RWPE2 (cell line): ENCODE measurements at regions not wholly inside any gene's neighbourhood (a gene's known extent, or its start where the extent isn't known, plus 50 kb on each side); places are given as distances from the start of the nearest gene placed in this dataset.

Source experiments
- ATAC-seq: fragments of 200-7000 bp; cut with Tn5 transposase; 3 replicates; pipeline ENCODE4 v1.9.1; 2021; ENCODE audit warnings: low read depth
- DNase-seq: peaks from one replicate; pipeline ENCODE4 v3.0.0-alpha.2; 2020; ENCODE audit warnings: low spot score
- H3K27ac ChIP-seq: fragments of 450-650 bp; 2 replicates; pipeline ENCODE4 v1.5.1; 2017; ENCODE audit warnings: mild to moderate bottlenecking; ENCODE audit not compliant: poor library complexity, severe bottlenecking
- H3K27me3 ChIP-seq: fragments of 250-450 bp; sonication (Bioruptor Pico); 2 replicates; pipeline ENCODE4 v1.5.1; 2021; ENCODE audit warnings: mild to moderate bottlenecking, moderate library complexity; ENCODE audit not compliant: insufficient read depth, poor library complexity, severe bottlenecking
- H3K36me3 ChIP-seq: fragments of 250-450 bp; sonication (Bioruptor Pico); 2 replicates; pipeline ENCODE4 v1.5.1; 2020; ENCODE audit warnings: low read depth, mild to moderate bottlenecking, moderate library complexity
- H3K4me1 ChIP-seq: fragments of 250-450 bp; sonication (Bioruptor Pico); 2 replicates; pipeline ENCODE4 v1.5.1; 2021; ENCODE audit warnings: mild to moderate bottlenecking, moderate library complexity; ENCODE audit not compliant: insufficient read depth, poor library complexity, severe bottlenecking
- H3K4me3 ChIP-seq: fragments of 250-450 bp; sonication (Bioruptor Pico); 2 replicates; pipeline ENCODE4 v1.5.1; 2021; ENCODE audit warnings: mild to moderate bottlenecking, moderate library complexity; ENCODE audit not compliant: severe bottlenecking
- H3K9me3 ChIP-seq: fragments of 250-450 bp; sonication (Bioruptor Pico); 2 replicates; pipeline ENCODE4 v1.5.1; 2021; ENCODE audit warnings: mild to moderate bottlenecking, moderate library complexity; ENCODE audit not compliant: severe bottlenecking
- TF ChIP-seq, protein P1 (sequence below): fragments of 450-650 bp; IDR thresholded peaks from one replicate; pipeline ENCODE4 v1.5.1; 2017; ENCODE audit warnings: mild to moderate bottlenecking, moderate library complexity; ENCODE audit not compliant: poor library complexity, severe bottlenecking

DNA sequence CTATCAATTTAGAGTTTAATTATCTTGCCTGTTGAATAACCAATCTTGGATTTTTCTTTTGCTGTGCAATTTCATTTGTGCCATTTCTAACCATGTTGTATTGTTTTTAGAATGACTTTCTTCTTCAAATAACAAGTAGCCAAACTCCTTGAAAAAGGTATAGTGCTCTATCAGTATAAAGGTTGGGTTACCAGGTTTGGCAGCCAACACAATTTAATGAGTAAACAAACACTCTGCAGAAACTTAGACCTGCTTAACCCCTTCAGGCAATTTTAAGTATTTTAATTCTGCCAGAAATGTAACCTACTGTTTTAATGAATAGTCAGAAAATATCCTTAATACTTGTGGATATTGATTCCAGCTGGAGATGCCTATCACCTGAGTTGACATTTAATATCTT, 299.8 kb downstream of the ARL4A start:
- TF ChIP-seq, protein P1, sequence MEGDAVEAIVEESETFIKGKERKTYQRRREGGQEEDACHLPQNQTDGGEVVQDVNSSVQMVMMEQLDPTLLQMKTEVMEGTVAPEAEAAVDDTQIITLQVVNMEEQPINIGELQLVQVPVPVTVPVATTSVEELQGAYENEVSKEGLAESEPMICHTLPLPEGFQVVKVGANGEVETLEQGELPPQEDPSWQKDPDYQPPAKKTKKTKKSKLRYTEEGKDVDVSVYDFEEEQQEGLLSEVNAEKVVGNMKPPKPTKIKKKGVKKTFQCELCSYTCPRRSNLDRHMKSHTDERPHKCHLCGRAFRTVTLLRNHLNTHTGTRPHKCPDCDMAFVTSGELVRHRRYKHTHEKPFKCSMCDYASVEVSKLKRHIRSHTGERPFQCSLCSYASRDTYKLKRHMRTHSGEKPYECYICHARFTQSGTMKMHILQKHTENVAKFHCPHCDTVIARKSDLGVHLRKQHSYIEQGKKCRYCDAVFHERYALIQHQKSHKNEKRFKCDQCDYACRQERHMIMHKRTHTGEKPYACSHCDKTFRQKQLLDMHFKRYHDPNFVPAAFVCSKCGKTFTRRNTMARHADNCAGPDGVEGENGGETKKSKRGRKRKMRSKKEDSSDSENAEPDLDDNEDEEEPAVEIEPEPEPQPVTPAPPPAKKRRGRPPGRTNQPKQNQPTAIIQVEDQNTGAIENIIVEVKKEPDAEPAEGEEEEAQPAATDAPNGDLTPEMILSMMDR: no peak
- Histone ChIP-seq H3K27ac (no peak overlapping the region), H3K4me3 (no peak overlapping the region), H3K9me3 (no peaks in the 10 kb centered on the region), H3K36me3 (no peaks in the 10 kb centered on the region), H3K27me3 (no peaks in the 10 kb centered on the region), H3K4me1 (no peaks in the 10 kb centered on the region)
- no peak for DNase-seq
- no peak for ATAC-seq

DNA sequence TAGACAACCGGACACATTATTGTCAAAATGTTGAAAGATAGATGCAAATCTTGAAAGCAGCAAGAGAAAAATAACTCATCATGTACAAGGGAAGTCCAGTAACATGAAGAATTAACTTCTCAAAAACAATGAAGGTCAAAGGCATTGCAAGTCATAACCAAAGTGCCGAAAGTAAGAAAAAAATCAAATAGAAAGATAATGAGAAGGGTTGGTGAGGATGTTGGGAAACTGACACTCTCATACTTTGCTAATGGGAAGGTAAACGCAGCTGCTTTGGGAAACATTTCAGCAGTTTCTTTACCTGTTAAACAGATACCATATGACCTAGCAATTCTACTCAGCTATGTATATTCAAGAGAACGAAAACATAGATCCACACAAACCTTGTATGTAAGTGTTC, 303.0 kb downstream of the ARL4A start:
- no peaks in the 10 kb centered on the region for H3K27me3 ChIP-seq
- H3K36me3 ChIP-seq: no peaks in the 10 kb centered on the region
- H3K4me3 ChIP-seq: no peak overlapping the region
- DNase-seq: no peak
- TF ChIP-seq, protein P1: no peak
- ATAC-seq: no peak
- H3K4me1 ChIP-seq: no peaks in the 10 kb centered on the region
- H3K9me3 ChIP-seq: no peaks in the 10 kb centered on the region
- H3K27ac ChIP-seq: no peak overlapping the region

DNA sequence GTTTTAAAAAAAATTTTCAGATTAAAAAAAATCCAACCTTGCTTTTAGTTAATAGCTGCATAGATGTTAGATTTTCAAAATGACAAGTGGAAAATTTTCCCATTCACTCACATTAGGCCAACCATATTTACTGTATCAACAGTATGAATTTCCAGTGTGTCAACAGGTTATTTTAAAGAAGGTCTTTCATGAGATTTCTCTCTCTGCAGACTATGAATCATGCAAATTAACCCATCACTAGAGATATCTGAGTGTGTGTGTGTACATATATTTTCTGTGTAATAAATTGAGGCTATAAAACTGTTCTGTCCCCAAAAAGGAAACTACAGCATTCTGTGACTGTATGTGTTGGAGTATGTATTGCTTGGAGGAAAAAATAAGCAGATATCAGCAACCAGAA, 305.6 kb downstream of the ARL4A start:
- no peaks in the 10 kb centered on the region for H3K27me3 ChIP-seq
- TF ChIP-seq, protein P1: no peak
- H3K36me3 ChIP-seq: no peaks in the 10 kb centered on the region
- DNase-seq (no peak), ATAC-seq (no peak)
- H3K27ac ChIP-seq: no peak overlapping the region
- H3K4me1 ChIP-seq: no peaks in the 10 kb centered on the region
- H3K9me3 ChIP-seq: no peaks in the 10 kb centered on the region
- no peak overlapping the region for H3K4me3 ChIP-seq

DNA sequence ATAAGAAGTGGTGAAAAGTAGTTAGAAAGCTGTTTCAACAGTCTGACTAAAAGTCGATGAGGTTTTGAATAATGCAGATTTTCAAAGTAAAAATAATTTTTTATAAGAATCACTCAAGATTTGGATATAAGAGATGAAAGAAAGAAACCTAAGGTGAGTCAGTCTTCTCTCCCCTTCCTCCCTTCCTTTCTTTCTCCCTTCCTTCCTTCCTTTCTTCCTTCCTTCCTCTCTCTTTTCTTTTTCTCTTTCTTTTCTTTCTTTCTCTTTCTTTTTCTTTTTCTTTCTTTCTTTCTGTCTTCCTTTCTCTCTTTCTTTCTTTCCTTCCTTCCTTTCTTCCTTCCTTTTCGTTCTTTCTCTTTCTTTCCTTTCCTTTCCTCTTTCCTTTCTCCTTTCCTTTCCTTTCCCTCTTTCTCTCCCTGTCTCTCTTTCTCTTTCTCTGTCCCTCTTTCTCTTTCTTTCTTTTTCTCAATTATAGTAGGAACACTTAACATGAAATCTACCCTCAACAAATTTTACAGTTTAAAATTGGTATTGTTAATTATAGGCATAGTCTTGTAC, 308.6 kb downstream of the ARL4A start:
- H3K27ac ChIP-seq: no peak overlapping the region
- no peaks in the 10 kb centered on the region for H3K9me3 ChIP-seq
- H3K27me3 ChIP-seq: no peaks in the 10 kb centered on the region
- DNase-seq: no peak
- no peak for ATAC-seq
- H3K36me3 ChIP-seq: no peaks in the 10 kb centered on the region
- TF ChIP-seq, protein P1: no peak
- no peaks in the 10 kb centered on the region for H3K4me1 ChIP-seq
- no peak overlapping the region for H3K4me3 ChIP-seq

DNA sequence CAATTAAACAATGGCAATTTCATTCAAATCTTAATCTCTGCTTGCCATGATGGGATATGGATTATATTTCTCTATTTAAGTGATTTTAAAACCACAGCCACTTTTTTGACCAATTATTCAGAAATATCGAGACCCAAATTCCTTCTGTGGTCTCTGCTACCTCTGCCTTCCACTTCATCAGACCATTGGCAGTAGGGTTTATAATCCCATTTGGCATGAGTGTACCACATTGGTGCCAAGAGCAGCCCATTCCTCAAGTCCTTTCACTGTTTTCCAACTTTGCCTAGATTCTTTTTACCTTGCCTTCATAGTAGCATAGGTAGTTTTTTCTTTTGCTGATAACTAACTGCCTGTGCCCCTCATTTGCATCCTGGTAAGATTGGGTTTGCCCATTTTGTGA, 319.9 kb downstream of the ARL4A start:
- no peak for ATAC-seq
- H3K27ac ChIP-seq: no peak overlapping the region
- no peak overlapping the region for H3K4me3 ChIP-seq

More for the DNA sequence above, 319.9 kb downstream of the ARL4A start:
- Histone ChIP-seq H3K9me3 (no peaks in the 10 kb centered on the region), H3K27me3 (no peaks in the 10 kb centered on the region), H3K4me1 (no peaks in the 10 kb centered on the region), H3K36me3 (no peaks in the 10 kb centered on the region)
- no peak for DNase-seq
- TF ChIP-seq, protein P1: no peak
